Fibroblast of lung (primary cell): ENCODE measurements at regions not wholly inside any gene's neighbourhood (a gene's known extent, or its start where the extent isn't known, plus 50 kb on each side); places are given as distances from the start of the nearest gene placed in this dataset.

Source experiments
- DNase-seq, 2 donors: peaks; one replicate each; pipeline versions ENCODE4 v3.0.0 to v3.0.0-alpha.2; 2010; ENCODE audit warnings: low read depth in 2 of 2
- H2AFZ ChIP-seq: 2 replicates; pipeline ENCODE4 v1.5.1; 2012; ENCODE audit warnings: low read length, control low read depth, inconsistent platforms
- H3K27ac ChIP-seq: 2 replicates; pipeline ENCODE4 v1.5.1; 2011; ENCODE audit warnings: low read length, control low read depth; ENCODE audit not compliant: insufficient read depth
- H3K27me3 ChIP-seq: 2 replicates; pipeline ENCODE4 v1.5.1; 2011; ENCODE audit warnings: mild to moderate bottlenecking, low read length; ENCODE audit not compliant: control insufficient read depth, insufficient read depth
- H3K36me3 ChIP-seq: 2 replicates; pipeline ENCODE4 v1.5.1; 2011; ENCODE audit warnings: low read length; ENCODE audit not compliant: control insufficient read depth, insufficient read depth
- H3K4me1 ChIP-seq: 2 replicates; pipeline ENCODE4 v1.5.1; 2011; ENCODE audit warnings: low read length; ENCODE audit not compliant: control insufficient read depth, insufficient read depth; ENCODE audit errors: extremely low read depth
- H3K4me2 ChIP-seq: 2 replicates; pipeline ENCODE4 v1.5.1; 2011; ENCODE audit warnings: low read length, control low read depth; ENCODE audit not compliant: insufficient read depth; ENCODE audit errors: extremely low read depth
- H3K4me3 ChIP-seq, 4 experiments: fragments of 200-600 bp in 1 of 4; sonication (generic) in 1 of 4; replicated peaks in 1 of 4; 2 replicates each; pipeline ENCODE4 v1.5.1; 2011 to 2016; ENCODE audit warnings: low read length in 4 of 4, low read depth in 3 of 4, mild to moderate bottlenecking in 3 of 4, control low read depth in 2 of 4, inconsistent platforms in 1 of 4, mixed read lengths in 1 of 4; ENCODE audit not compliant: insufficient read depth in 1 of 4; ENCODE audit errors: control extremely low read depth in 1 of 4
- H3K79me2 ChIP-seq: 2 replicates; pipeline ENCODE4 v1.5.1; 2012; ENCODE audit warnings: mild to moderate bottlenecking, low read length, inconsistent platforms; ENCODE audit not compliant: control insufficient read depth, insufficient read depth
- H3K9ac ChIP-seq: 2 replicates; pipeline ENCODE4 v1.5.1; 2011; ENCODE audit warnings: mild to moderate bottlenecking, low read length, control low read depth; ENCODE audit not compliant: insufficient read depth
- H3K9me3 ChIP-seq: 2 replicates; pipeline ENCODE4 v1.5.1; 2012; ENCODE audit warnings: low read depth, low read length; ENCODE audit not compliant: control insufficient read depth, insufficient read depth
- H4K20me1 ChIP-seq: 2 replicates; pipeline ENCODE4 v1.5.1; 2011; ENCODE audit warnings: low read length; ENCODE audit not compliant: control insufficient read depth, insufficient read depth; ENCODE audit errors: extremely low read depth
- EZH2 ChIP-seq: IDR thresholded peaks from 2 replicates; pipeline ENCODE4 v1.5.1; 2012; ENCODE audit warnings: low read length, control low read depth, mild to moderate bottlenecking; ENCODE audit errors: missing control alignments
- TF ChIP-seq, protein P1 (sequence below), 2 donors: IDR thresholded peaks in 1 of 2; conservative IDR thresholded peaks in 1 of 2; 1 replicate in 1 of 2; 2 replicates in 1 of 2; pipeline ENCODE4 v1.5.1; 2011 to 2012; ENCODE audit warnings: low read length in 2 of 2, control low read depth in 1 of 2, inconsistent platforms in 1 of 2, low read depth in 1 of 2, mild to moderate bottlenecking in 1 of 2

- TF ChIP-seq EZH2, result no peak
- TF ChIP-seq, protein P1, sequence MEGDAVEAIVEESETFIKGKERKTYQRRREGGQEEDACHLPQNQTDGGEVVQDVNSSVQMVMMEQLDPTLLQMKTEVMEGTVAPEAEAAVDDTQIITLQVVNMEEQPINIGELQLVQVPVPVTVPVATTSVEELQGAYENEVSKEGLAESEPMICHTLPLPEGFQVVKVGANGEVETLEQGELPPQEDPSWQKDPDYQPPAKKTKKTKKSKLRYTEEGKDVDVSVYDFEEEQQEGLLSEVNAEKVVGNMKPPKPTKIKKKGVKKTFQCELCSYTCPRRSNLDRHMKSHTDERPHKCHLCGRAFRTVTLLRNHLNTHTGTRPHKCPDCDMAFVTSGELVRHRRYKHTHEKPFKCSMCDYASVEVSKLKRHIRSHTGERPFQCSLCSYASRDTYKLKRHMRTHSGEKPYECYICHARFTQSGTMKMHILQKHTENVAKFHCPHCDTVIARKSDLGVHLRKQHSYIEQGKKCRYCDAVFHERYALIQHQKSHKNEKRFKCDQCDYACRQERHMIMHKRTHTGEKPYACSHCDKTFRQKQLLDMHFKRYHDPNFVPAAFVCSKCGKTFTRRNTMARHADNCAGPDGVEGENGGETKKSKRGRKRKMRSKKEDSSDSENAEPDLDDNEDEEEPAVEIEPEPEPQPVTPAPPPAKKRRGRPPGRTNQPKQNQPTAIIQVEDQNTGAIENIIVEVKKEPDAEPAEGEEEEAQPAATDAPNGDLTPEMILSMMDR (conservative IDR thresholded peaks at IDR 0.05 in 1 of 2, IDR thresholded peaks at IDR 0.05 in 1 of 2; ENCODE audit: low read depth in 1 of 2, low read length in 2 of 2), result no peak
- Histone ChIP-seq H3K9me3 (no peaks in the 10 kb centered on the region), H3K4me2 (no peak overlapping the region), H3K36me3 (no peaks in the 10 kb centered on the region), H3K4me3 (no peak overlapping the region), H3K27me3 (no peaks in the 10 kb centered on the region), H2AFZ (no peak overlapping the region), H3K9ac (no peak overlapping the region), H3K4me1 (no peaks in the 10 kb centered on the region), H3K27ac (no peak overlapping the region), H4K20me1 (no peaks in the 10 kb centered on the region), H3K79me2 (no peaks in the 10 kb centered on the region)
- no peak for DNase-seq
Measured at GRCh38 chr5:164498438-164498837, 993.0 kb downstream of the MAT2B start.

DNA sequence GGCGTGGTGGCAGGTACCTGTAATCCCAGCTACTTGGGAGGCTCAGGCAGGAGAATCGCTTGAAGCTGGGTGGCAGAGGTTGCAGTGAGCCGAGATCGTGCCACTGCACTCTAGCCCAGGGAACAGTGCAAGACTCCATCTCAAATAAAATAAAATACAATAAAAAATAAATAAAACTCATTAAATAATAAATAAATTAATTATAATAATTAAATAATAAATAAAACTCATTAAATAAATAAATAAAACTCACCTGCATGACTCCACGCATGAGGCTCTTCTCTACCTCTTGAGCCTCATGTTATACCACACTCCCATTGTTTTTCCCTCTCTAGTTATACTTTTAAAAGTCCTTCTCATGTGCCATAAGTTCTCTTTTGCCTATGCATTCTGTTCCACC lies 995.4 kb downstream of the MAT2B start:
- no peak overlapping the region for H3K9ac ChIP-seq
- no peaks in the 10 kb centered on the region for H3K79me2 ChIP-seq
- H3K9me3 ChIP-seq, result no peaks in the 10 kb centered on the region
- H3K4me1 ChIP-seq, result no peaks in the 10 kb centered on the region
- H3K4me2 ChIP-seq, result no peak overlapping the region
- no peak overlapping the region for H3K27ac ChIP-seq
- H3K36me3 ChIP-seq, result no peaks in the 10 kb centered on the region
- no peak overlapping the region for H3K4me3 ChIP-seq
- no peaks in the 10 kb centered on the region for H4K20me1 ChIP-seq
- no peaks in the 10 kb centered on the region for H3K27me3 ChIP-seq
- TF ChIP-seq, protein P1 (conservative IDR thresholded peaks at IDR 0.05 in 1 of 2, IDR thresholded peaks at IDR 0.05 in 1 of 2; ENCODE audit: low read depth in 1 of 2, low read length in 2 of 2), result no peak
- no peak for TF ChIP-seq EZH2
- DNase-seq, result no peak
- no peak overlapping the region for H2AFZ ChIP-seq

- no peaks in the 10 kb centered on the region for H4K20me1 ChIP-seq
- H3K4me2 ChIP-seq, result no peak overlapping the region
- DNase-seq, result no peak
- H3K4me1 ChIP-seq, result no peaks in the 10 kb centered on the region
- TF ChIP-seq, protein P1 (conservative IDR thresholded peaks at IDR 0.05 in 1 of 2, IDR thresholded peaks at IDR 0.05 in 1 of 2; ENCODE audit: low read depth in 1 of 2, low read length in 2 of 2), result no peak
- no peak overlapping the region for H3K9ac ChIP-seq
- no peaks in the 10 kb centered on the region for H3K36me3 ChIP-seq
- no peaks in the 10 kb centered on the region for H3K27me3 ChIP-seq
- no peak overlapping the region for H2AFZ ChIP-seq
- H3K27ac ChIP-seq, result no peak overlapping the region
- no peaks in the 10 kb centered on the region for H3K9me3 ChIP-seq
- H3K79me2 ChIP-seq, result no peaks in the 10 kb centered on the region
- no peak overlapping the region for H3K4me3 ChIP-seq
Measured at GRCh38 chr5:164501344-164501743, 995.9 kb downstream of the MAT2B start.
